PC-9 (cell line): ENCODE measurements at regions not wholly inside any gene's neighbourhood (a gene's known extent, or its start where the extent isn't known, plus 50 kb on each side); places are given as distances from the start of the nearest gene placed in this dataset.

Experiments used
- EZH2 ChIP-seq: fragments of 200-600 bp; sonication (generic); IDR thresholded peaks from 2 replicates; pipeline ENCODE4 v1.8.0; 2017; ENCODE audit warnings: antibody characterized with exemption, low read depth
- TF ChIP-seq, protein P1 (sequence below): fragments of 200-600 bp; sonication (generic); conservative IDR thresholded peaks from 2 replicates; pipeline ENCODE4 v1.6.1; 2017; ENCODE audit warnings: mixed run types, antibody characterized with exemption, mild to moderate bottlenecking, moderate library complexity

DNA sequence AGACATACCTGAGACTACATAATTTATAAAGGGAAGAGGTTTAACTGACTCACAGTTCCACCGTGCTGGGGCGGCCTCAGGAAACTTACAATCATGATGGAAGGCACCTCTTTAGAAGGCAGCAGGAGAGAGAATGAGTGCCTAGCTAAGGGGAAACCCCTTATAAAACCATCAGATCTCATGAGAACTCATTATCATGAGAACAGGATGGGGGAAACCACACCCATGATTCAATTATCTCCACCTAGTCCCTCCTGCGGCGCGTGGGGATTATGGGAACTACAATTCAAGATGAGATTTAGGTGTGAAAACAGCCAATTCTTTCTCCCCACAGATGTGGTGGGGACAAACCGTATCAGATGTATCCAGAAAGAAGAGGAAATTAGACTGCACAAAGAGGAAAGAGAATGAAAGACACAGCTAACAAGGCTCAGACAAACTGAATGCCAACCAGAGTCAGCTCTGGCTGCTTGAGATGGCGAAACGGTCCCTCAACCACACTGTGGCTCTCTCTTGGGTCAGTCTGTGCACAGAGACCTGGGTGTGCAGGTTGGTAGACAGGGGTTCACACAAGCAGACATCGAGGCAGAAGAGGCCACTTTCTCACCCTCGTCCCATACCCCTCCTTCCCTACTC lies 375.6 kb downstream of the SFMBT2 start:
- TF ChIP-seq, protein P1, sequence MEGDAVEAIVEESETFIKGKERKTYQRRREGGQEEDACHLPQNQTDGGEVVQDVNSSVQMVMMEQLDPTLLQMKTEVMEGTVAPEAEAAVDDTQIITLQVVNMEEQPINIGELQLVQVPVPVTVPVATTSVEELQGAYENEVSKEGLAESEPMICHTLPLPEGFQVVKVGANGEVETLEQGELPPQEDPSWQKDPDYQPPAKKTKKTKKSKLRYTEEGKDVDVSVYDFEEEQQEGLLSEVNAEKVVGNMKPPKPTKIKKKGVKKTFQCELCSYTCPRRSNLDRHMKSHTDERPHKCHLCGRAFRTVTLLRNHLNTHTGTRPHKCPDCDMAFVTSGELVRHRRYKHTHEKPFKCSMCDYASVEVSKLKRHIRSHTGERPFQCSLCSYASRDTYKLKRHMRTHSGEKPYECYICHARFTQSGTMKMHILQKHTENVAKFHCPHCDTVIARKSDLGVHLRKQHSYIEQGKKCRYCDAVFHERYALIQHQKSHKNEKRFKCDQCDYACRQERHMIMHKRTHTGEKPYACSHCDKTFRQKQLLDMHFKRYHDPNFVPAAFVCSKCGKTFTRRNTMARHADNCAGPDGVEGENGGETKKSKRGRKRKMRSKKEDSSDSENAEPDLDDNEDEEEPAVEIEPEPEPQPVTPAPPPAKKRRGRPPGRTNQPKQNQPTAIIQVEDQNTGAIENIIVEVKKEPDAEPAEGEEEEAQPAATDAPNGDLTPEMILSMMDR: no peak
- TF ChIP-seq EZH2: no peak
